ENCODE measurements at regions not wholly inside any gene's neighbourhood (a gene's known extent, or its start where the extent isn't known, plus 50 kb on each side); places are given as distances from the start of the nearest gene placed in this dataset.

GRCh38 chr2:239883326-239884050 is 141.7 kb downstream of the NDUFA10 start:
- FAIRE-seq = no peak
- no peak for DNase-seq (ENCODE audit: extremely low spot score, insufficient read length, low read depth)

- FAIRE-seq (no peak), DNase-seq (ENCODE audit: extremely low spot score, insufficient read length, low read depth) (no peak)
Observed at GRCh38 chr2:239882781-239883180, 142.4 kb downstream of the NDUFA10 start.

GRCh38 chr2:239882331-239882732 is 142.8 kb downstream of the NDUFA10 start:
- FAIRE-seq (peak; percentile 84), DNase-seq (ENCODE audit: extremely low spot score, insufficient read length, low read depth) (peak; percentile 14)

- FAIRE-seq (no peak), DNase-seq (ENCODE audit: extremely low spot score, insufficient read length, low read depth) (no peak)
Observed at GRCh38 chr2:239881561-239882320, 143.4 kb downstream of the NDUFA10 start.

- no peak for DNase-seq (ENCODE audit: extremely low spot score, insufficient read length, low read depth)
- FAIRE-seq = no peak
Observed at GRCh38 chr2:239881031-239881471, 144.1 kb downstream of the NDUFA10 start.

- DNase-seq (ENCODE audit: extremely low spot score, insufficient read length, low read depth) (no peak), FAIRE-seq (no peak)
Observed at GRCh38 chr2:239880396-239880795, 144.7 kb downstream of the NDUFA10 start.

- FAIRE-seq (no peak), DNase-seq (ENCODE audit: extremely low spot score, insufficient read length, low read depth) (no peak)
Observed at GRCh38 chr2:239879423-239880084, 145.6 kb downstream of the NDUFA10 start.

- DNase-seq (ENCODE audit: extremely low spot score, insufficient read length, low read depth) (no peak), FAIRE-seq (no peak)
Observed at GRCh38 chr2:239878686-239879085, 146.5 kb downstream of the NDUFA10 start.

- FAIRE-seq (no peak), DNase-seq (ENCODE audit: extremely low spot score, insufficient read length, low read depth) (no peak)
Observed at GRCh38 chr2:239876948-239877289, 148.2 kb downstream of the NDUFA10 start.

GRCh38 chr2:239876271-239876947 is 148.7 kb downstream of the NDUFA10 start:
- FAIRE-seq (no peak), DNase-seq (ENCODE audit: extremely low spot score, insufficient read length, low read depth) (no peak)

- DNase-seq (ENCODE audit: extremely low spot score, insufficient read length, low read depth) (no peak), FAIRE-seq (no peak)
Observed at GRCh38 chr2:239874636-239875356, 150.3 kb downstream of the NDUFA10 start.

GRCh38 chr2:239873656-239874635 is 151.2 kb downstream of the NDUFA10 start:
- DNase-seq (ENCODE audit: extremely low spot score, insufficient read length, low read depth) (no peak), FAIRE-seq (no peak)

- no peak for FAIRE-seq
Observed at GRCh38 chr2:239871481-239872435, 153.4 kb downstream of the NDUFA10 start.

GRCh38 chr2:239870863-239871262 is 154.3 kb downstream of the NDUFA10 start:
- FAIRE-seq = no peak
- no peak for DNase-seq (ENCODE audit: extremely low spot score, insufficient read length, low read depth)

More at GRCh38 chr2:239871481-239872435, 153.4 kb downstream of the NDUFA10 start:
- DNase-seq (ENCODE audit: extremely low spot score, insufficient read length, low read depth) = no peak

- DNase-seq (ENCODE audit: extremely low spot score, insufficient read length, low read depth) (no peak), FAIRE-seq (no peak)
Observed at GRCh38 chr2:239870276-239870675, 154.9 kb downstream of the NDUFA10 start.

GRCh38 chr2:239869272-239870155 is 155.6 kb downstream of the NDUFA10 start:
- FAIRE-seq (no peak), DNase-seq (ENCODE audit: extremely low spot score, insufficient read length, low read depth) (no peak)
